ENCODE measurements at regions not wholly inside any gene's neighbourhood (a gene's known extent, or its start where the extent isn't known, plus 50 kb on each side); places are given as distances from the start of the nearest gene placed in this dataset.

DNA sequence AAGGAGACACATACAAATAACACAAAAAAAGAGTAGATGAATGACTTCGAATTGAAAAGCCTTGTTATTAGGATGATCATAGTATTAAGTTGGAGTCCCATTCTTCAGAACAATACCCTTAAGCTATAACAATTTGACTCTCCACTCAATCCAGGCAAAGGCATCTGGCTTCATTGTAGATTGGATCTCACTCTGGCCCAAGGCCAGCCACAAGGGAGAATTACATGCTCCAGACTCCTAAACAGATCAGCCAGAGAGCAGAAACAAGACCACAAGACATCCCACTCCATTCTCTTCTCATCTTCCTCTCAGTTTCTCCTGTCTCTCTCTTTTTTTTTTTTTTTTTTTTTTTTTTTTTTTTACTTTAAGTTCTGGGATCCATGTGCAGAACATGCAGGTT lies 213.9 kb downstream of the DHX15 start:
- FAIRE-seq = no peak
- H3K79me2 ChIP-seq (ENCODE audit: control insufficient read depth, insufficient read depth, low read length) = no peaks in the 10 kb centered on the region
- no TSS peak for BruUV-seq (replicated peaks)
- ChIA-PET POLR2A (no interaction called here), CTCF (no interaction called here)
- H4K20me1 ChIP-seq (replicated peaks; ENCODE audit: control insufficient read depth, extremely low read depth, insufficient read depth, low read length) = no peaks in the 10 kb centered on the region
- TF ChIP-seq GATA2 (IDR thresholded peaks at IDR 0.05; ENCODE audit: insufficient read depth, insufficient read length, low read depth, low read length) (no peak), FOS (IDR thresholded peaks at IDR 0.05; ENCODE audit: borderline replicate concordance, insufficient read depth, low read length) (no peak), JUN (IDR thresholded peaks at IDR 0.05; ENCODE audit: borderline replicate concordance, insufficient read depth, insufficient read length, low read depth) (no peak), MYC (IDR thresholded peaks at IDR 0.05; ENCODE audit: low read depth, low read length) (no peak), EZH2 (IDR thresholded peaks at IDR 0.05; ENCODE audit: borderline replicate concordance, low read depth, low read length, severe bottlenecking) (no peak), POLR2AphosphoS5 (IDR thresholded peaks at IDR 0.05; ENCODE audit: insufficient read depth, low read depth, low read length) (no peak), POLR2A (IDR thresholded peaks at IDR 0.05; ENCODE audit: low read depth, low read length) (no peak)
- TF ChIP-seq, protein P1, sequence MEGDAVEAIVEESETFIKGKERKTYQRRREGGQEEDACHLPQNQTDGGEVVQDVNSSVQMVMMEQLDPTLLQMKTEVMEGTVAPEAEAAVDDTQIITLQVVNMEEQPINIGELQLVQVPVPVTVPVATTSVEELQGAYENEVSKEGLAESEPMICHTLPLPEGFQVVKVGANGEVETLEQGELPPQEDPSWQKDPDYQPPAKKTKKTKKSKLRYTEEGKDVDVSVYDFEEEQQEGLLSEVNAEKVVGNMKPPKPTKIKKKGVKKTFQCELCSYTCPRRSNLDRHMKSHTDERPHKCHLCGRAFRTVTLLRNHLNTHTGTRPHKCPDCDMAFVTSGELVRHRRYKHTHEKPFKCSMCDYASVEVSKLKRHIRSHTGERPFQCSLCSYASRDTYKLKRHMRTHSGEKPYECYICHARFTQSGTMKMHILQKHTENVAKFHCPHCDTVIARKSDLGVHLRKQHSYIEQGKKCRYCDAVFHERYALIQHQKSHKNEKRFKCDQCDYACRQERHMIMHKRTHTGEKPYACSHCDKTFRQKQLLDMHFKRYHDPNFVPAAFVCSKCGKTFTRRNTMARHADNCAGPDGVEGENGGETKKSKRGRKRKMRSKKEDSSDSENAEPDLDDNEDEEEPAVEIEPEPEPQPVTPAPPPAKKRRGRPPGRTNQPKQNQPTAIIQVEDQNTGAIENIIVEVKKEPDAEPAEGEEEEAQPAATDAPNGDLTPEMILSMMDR (IDR thresholded peaks at IDR 0.05; ENCODE audit: extremely low read depth in 1 of 2, insufficient read depth in 1 of 2, low read depth in 1 of 2, low read length in 2 of 2) = no peak
- TF ChIP-seq, protein P2, sequence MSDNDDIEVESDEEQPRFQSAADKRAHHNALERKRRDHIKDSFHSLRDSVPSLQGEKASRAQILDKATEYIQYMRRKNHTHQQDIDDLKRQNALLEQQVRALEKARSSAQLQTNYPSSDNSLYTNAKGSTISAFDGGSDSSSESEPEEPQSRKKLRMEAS (IDR thresholded peaks at IDR 0.05; ENCODE audit: insufficient read depth, insufficient read length) = no peak
- dilution Hi-C loops (cut with MboI; ENCODE audit: extremely low pct_ligation_motif_present, low sequenced_read_pairs) = no loop called here
- H3K27ac ChIP-seq (ENCODE audit: insufficient read depth, low read depth, low read length) = no peak overlapping the region
- no peaks in the 10 kb centered on the region for H3K9me1 ChIP-seq (replicated peaks; ENCODE audit: control insufficient read depth, extremely low read depth, insufficient read depth, low read length)
- H3K4me3 ChIP-seq (replicated peaks in 1 of 3; ENCODE audit: insufficient read depth in 1 of 3, low read depth in 1 of 3, low read length in 3 of 3) = no peak overlapping the region
- no peaks in the 10 kb centered on the region for H3K4me1 ChIP-seq (ENCODE audit: control insufficient read depth, extremely low read depth, insufficient read depth, low read length)
- intact Hi-C loops (cut with micrococcal nuclease) = no loop called here
- no peak for DNase-seq (ENCODE audit: low read depth, low spot score)
- no peaks in the 10 kb centered on the region for H3K27me3 ChIP-seq (ENCODE audit: control insufficient read depth in 2 of 2, insufficient read depth in 2 of 2, low read length in 2 of 2)
- H3K9ac ChIP-seq (replicated peaks; ENCODE audit: extremely low read depth, insufficient read depth, low read length) = no peak overlapping the region
- H2AFZ ChIP-seq (ENCODE audit: low read depth, low read length) = no peak overlapping the region
- no peaks in the 10 kb centered on the region for H3K36me3 ChIP-seq (ENCODE audit: control insufficient read depth in 2 of 2, extremely low read depth in 1 of 2, insufficient read depth in 2 of 2, low read length in 2 of 2)
- no peaks in the 10 kb centered on the region for H3K9me3 ChIP-seq (replicated peaks; ENCODE audit: control insufficient read depth, insufficient read depth, low read length)
- H3K4me2 ChIP-seq (ENCODE audit: insufficient read depth, low read length) = no peak overlapping the region

Data from endothelial cell of umbilical vein (primary cell).